Transverse colon (tissue), 4 donors: ENCODE measurements at regions not wholly inside any gene's neighbourhood (a gene's known extent, or its start where the extent isn't known, plus 50 kb on each side); places are given as distances from the start of the nearest gene placed in this dataset.
A peak's percentile ranks its signal among the peaks of the same experiment; 100 is the strongest.

ENCODE experiments used
- CTCF ChIP-seq, 5 experiments: fragments of 200-600 bp in 3 of 5; fragments of 450-650 bp in 2 of 5; sonication (generic) in 3 of 5; IDR thresholded peaks; 1 replicate in 2 of 5; 2 replicates in 3 of 5; pipeline ENCODE4 v1.5.1; 2016 to 2017; ENCODE audit warnings: antibody characterized with exemption in 5 of 5, inconsistent platforms in 3 of 5, mild to moderate bottlenecking in 2 of 5, moderate library complexity in 1 of 5
- EP300 ChIP-seq: sonication (generic); formaldehyde crosslinking; IDR thresholded peaks from one replicate; pipeline ENCODE4 v1.6.1; 2017; ENCODE audit warnings: antibody characterized with exemption, low read depth
- POLR2A ChIP-seq: fragments of 450-650 bp; IDR thresholded peaks from one replicate; pipeline ENCODE4 v1.6.1; 2016; ENCODE audit warnings: antibody characterized with exemption, mild to moderate bottlenecking, moderate library complexity
- POLR2AphosphoS5 ChIP-seq, 3 donors: sonication (generic); formaldehyde crosslinking; IDR thresholded peaks; one replicate each; pipeline ENCODE4 v1.6.1; 2016; ENCODE audit warnings: antibody characterized with exemption in 3 of 3

GRCh38 chr9:734831-735511 is 106.5 kb upstream of the DMRT1 start:
- TF ChIP-seq CTCF (IDR thresholded peaks at IDR 0.05), result no peak
- TF ChIP-seq POLR2AphosphoS5 (IDR thresholded peaks at IDR 0.05), result peak in 2 of 3 donors; percentile 22 to 41
- no peak for TF ChIP-seq POLR2A
- peak; percentile 36 for TF ChIP-seq EP300
